ENCODE measurements at regions not wholly inside any gene's neighbourhood (a gene's known extent, or its start where the extent isn't known, plus 50 kb on each side); places are given as distances from the start of the nearest gene placed in this dataset.
"Not testable (repeated sequence)": the region's sequence is repeated elsewhere in the genome, so short reads cannot be mapped to it uniquely, and the experiment has no call there.

GRCh38 chr5:153381630-153382029 is 108.8 kb upstream of the GRIA1 start:
- FAIRE-seq; H3K4me3 ChIP-seq (ENCODE audit: extremely low read depth in 1 of 4, insufficient read depth in 2 of 4, low read depth in 3 of 4, low read length in 4 of 4); H2AK5ac ChIP-seq (ENCODE audit: low read depth, low read length); H2BK15ac ChIP-seq (ENCODE audit: low read length); H3K23ac ChIP-seq (ENCODE audit: insufficient read length); H3K27me3 ChIP-seq (replicated peaks in 1 of 4; ENCODE audit: control insufficient read depth in 3 of 4, extremely low read depth in 1 of 4, insufficient read depth in 3 of 4, low read length in 3 of 4); H2BK12ac ChIP-seq (ENCODE audit: low read depth, low read length); H3K18ac ChIP-seq (ENCODE audit: extremely low read depth, low read length); H3K4ac ChIP-seq (replicated peaks; ENCODE audit: insufficient read length, low read depth, low read length); H3K79me1 ChIP-seq (ENCODE audit: low read depth, low read length); H3K23me2 ChIP-seq (ENCODE audit: low read depth, low read length); H3K9ac ChIP-seq (replicated peaks in 1 of 4; ENCODE audit: extremely low read depth in 1 of 4, low read depth in 3 of 4, low read length in 3 of 4); H3K27ac ChIP-seq (ENCODE audit: low read depth, low read length); H3K36me3 ChIP-seq (ENCODE audit: control insufficient read depth in 2 of 4, insufficient read depth in 4 of 4, low read length in 3 of 4); H3K14ac ChIP-seq (ENCODE audit: insufficient read length); H4K91ac ChIP-seq (replicated peaks; ENCODE audit: insufficient read length, low read length); H3K4me1 ChIP-seq (replicated peaks in 1 of 4; ENCODE audit: control insufficient read depth in 3 of 4, insufficient read depth in 4 of 4, low read length in 3 of 4); H4K5ac ChIP-seq (ENCODE audit: insufficient read length, low read depth, low read length); H2BK20ac ChIP-seq (ENCODE audit: low read length); H4K20me1 ChIP-seq (replicated peaks in 1 of 2; ENCODE audit: control insufficient read depth in 1 of 2, insufficient read depth in 2 of 2, low read length in 2 of 2); H3K4me2 ChIP-seq (ENCODE audit: insufficient read depth in 1 of 2, low read depth in 2 of 2, low read length in 2 of 2); H2BK120ac ChIP-seq (replicated peaks; ENCODE audit: low read depth, low read length); H3K56ac ChIP-seq (replicated peaks; ENCODE audit: insufficient read length, low read depth, low read length); H3K79me2 ChIP-seq (ENCODE audit: control insufficient read depth in 1 of 2, insufficient read depth in 2 of 2, low read length in 2 of 2); H2AFZ ChIP-seq (ENCODE audit: low read length); DNase-seq (ENCODE audit: low read depth in 1 of 2, low spot score in 2 of 2); CTCF ChIA-PET (ENCODE audit: partially characterized antibody); H2BK5ac ChIP-seq (ENCODE audit: low read depth, low read length); H4K8ac ChIP-seq (ENCODE audit: extremely low read depth, insufficient read depth, low read length); POLR2A ChIA-PET (ENCODE audit: partially characterized antibody): not testable (repeated sequence)
- 100% methylated on average over 3 of the region's 10 CpGs; no CpG with 5 or more reads in 1 of the 2 experiments for WGBS, 2 experiments (ENCODE audit: extremely low coverage in 1 of 2, insufficient coverage in 1 of 2, insufficient read length in 1 of 2, insufficient replicate concordance in 2 of 2, low coverage in 1 of 2, low lambda C conversion rate in 2 of 2, missing lambda C conversion rate in 1 of 2)
- H3K9me3 ChIP-seq (ENCODE audit: insufficient read depth in 2 of 2, low read depth in 1 of 2, low read length in 1 of 2): peaks cover 14 to 15% of the 10 kb centered on the region in 2 experiments
